ENCODE measurements at regions not wholly inside any gene's neighbourhood (a gene's known extent, or its start where the extent isn't known, plus 50 kb on each side); places are given as distances from the start of the nearest gene placed in this dataset.

DNA sequence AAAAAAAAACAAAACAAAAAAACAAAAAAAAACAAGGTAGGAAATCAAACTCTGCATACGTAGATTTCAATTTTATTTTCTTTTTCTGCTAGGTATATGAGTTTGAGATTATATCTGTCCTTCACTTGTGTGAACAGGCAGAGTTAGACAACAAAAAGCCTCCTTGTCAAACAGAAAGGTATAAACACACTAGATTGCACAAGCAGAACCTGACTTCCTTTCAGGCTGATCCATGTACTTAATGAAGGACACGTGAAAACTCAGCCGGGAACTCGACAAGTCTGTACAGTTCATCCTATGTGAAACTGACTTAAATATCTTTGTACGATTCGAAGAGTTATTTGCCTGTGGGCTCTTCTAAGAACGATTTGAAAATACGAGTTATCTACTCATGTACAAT, 254.1 kb downstream of the ARL4A start:
- no peaks in the 10 kb centered on the region for H3K9me3 ChIP-seq (ENCODE audit: control insufficient read depth in 4 of 4, low read length in 3 of 4)
- H3K9ac ChIP-seq (ENCODE audit: low read depth in 1 of 2, low read length in 2 of 2): no peak overlapping the region
- H3K27me3 ChIP-seq (ENCODE audit: control insufficient read depth in 4 of 4, insufficient read depth in 4 of 4, low read length in 3 of 4): no peaks in the 10 kb centered on the region
- peak overlapping the region; percentile 67 to 68 for H3K27ac ChIP-seq (ENCODE audit: low read depth in 1 of 2, low read length in 2 of 2)
- no peak overlapping the region for H3K4me3 ChIP-seq (ENCODE audit: low read depth in 1 of 3, low read length in 3 of 3)
- TF ChIP-seq GABPA (IDR thresholded peaks at IDR 0.05 in 1 of 2, conservative IDR thresholded peaks at IDR 0.05 in 1 of 2): no peak
- TF ChIP-seq FOXA2 (IDR thresholded peaks at IDR 0.05): peak; percentile 30
- TF ChIP-seq, protein P1, sequence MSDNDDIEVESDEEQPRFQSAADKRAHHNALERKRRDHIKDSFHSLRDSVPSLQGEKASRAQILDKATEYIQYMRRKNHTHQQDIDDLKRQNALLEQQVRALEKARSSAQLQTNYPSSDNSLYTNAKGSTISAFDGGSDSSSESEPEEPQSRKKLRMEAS (IDR thresholded peaks at IDR 0.05): no peak
- TF ChIP-seq, protein P2, sequence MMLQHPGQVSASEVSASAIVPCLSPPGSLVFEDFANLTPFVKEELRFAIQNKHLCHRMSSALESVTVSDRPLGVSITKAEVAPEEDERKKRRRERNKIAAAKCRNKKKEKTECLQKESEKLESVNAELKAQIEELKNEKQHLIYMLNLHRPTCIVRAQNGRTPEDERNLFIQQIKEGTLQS (IDR thresholded peaks at IDR 0.05): no peak
- TF ChIP-seq RAD21 (IDR thresholded peaks at IDR 0.05): peak; percentile 10
- no peak for TF ChIP-seq NR2F2 (IDR thresholded peaks at IDR 0.05)
- peak; percentile 10 to 40 for TF ChIP-seq HNF4A (conservative IDR thresholded peaks at IDR 0.05)
- TF ChIP-seq SP1 (IDR thresholded peaks at IDR 0.05): no peak
- TF ChIP-seq JUND (IDR thresholded peaks at IDR 0.05): peak in 1 of 2 donors; percentile 37
- TF ChIP-seq FOXA1 (IDR thresholded peaks at IDR 0.05): no peak
- no peak for TF ChIP-seq EGR1 (IDR thresholded peaks at IDR 0.05; ENCODE audit: low read depth in 2 of 2)
- peak in 1 of 2 donors; percentile 37 for TF ChIP-seq RXRA (IDR thresholded peaks at IDR 0.05)
- no peak for TF ChIP-seq YY1 (IDR thresholded peaks at IDR 0.05)
- peaks cover 1 to 16% (median 15%) of the 10 kb centered on the region in 4 donors for H3K4me1 ChIP-seq (ENCODE audit: control insufficient read depth in 4 of 4, insufficient read depth in 4 of 4, low read length in 3 of 4)
- DNase-seq (ENCODE audit: low spot score): no peak
- WGBS: 35% methylated on average over 8 of the region's 8 CpGs
- no peaks in the 10 kb centered on the region for H3K36me3 ChIP-seq (ENCODE audit: control insufficient read depth in 4 of 4, insufficient read depth in 3 of 4, low read depth in 1 of 4, low read length in 3 of 4)

DNA sequence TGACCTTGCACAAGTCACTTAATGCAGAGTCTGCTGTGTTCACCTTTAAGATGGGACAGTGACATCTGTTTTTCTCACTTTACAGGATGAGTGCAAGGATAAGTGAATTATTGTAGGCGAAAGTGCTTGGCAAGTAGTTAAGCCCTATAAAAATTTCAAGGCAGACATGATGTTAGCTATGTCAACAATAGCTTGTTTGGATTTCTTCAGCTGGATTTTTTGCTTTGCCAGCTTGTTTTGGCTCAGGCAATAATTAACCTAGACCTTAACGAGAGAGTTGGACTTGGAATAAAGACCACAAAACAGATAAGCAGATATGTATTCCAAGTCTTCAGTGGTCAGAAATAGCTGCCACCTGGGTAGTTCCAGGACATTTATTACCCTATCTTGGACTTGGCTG, 255.2 kb downstream of the ARL4A start:
- Histone ChIP-seq H3K27ac (ENCODE audit: low read depth in 1 of 2, low read length in 2 of 2) (peak overlapping the region; percentile 56 to 60), H3K9ac (ENCODE audit: low read depth in 1 of 2, low read length in 2 of 2) (no peak overlapping the region), H3K36me3 (ENCODE audit: control insufficient read depth in 4 of 4, insufficient read depth in 3 of 4, low read depth in 1 of 4, low read length in 3 of 4) (no peaks in the 10 kb centered on the region), H3K4me1 (ENCODE audit: control insufficient read depth in 4 of 4, insufficient read depth in 4 of 4, low read length in 3 of 4) (peaks cover 1 to 16% (median 15%) of the 10 kb centered on the region in 4 donors), H3K4me3 (ENCODE audit: low read depth in 1 of 3, low read length in 3 of 3) (peak overlapping the region in 1 of 3 donors; percentile 20), H3K27me3 (ENCODE audit: control insufficient read depth in 4 of 4, insufficient read depth in 4 of 4, low read length in 3 of 4) (no peaks in the 10 kb centered on the region), H3K9me3 (ENCODE audit: control insufficient read depth in 4 of 4, low read length in 3 of 4) (no peaks in the 10 kb centered on the region)
- DNase-seq (ENCODE audit: low spot score): no peak
- 20% methylated on average over 2 of the region's 2 CpGs for WGBS
- TF ChIP-seq, protein P3, sequence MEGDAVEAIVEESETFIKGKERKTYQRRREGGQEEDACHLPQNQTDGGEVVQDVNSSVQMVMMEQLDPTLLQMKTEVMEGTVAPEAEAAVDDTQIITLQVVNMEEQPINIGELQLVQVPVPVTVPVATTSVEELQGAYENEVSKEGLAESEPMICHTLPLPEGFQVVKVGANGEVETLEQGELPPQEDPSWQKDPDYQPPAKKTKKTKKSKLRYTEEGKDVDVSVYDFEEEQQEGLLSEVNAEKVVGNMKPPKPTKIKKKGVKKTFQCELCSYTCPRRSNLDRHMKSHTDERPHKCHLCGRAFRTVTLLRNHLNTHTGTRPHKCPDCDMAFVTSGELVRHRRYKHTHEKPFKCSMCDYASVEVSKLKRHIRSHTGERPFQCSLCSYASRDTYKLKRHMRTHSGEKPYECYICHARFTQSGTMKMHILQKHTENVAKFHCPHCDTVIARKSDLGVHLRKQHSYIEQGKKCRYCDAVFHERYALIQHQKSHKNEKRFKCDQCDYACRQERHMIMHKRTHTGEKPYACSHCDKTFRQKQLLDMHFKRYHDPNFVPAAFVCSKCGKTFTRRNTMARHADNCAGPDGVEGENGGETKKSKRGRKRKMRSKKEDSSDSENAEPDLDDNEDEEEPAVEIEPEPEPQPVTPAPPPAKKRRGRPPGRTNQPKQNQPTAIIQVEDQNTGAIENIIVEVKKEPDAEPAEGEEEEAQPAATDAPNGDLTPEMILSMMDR (IDR thresholded peaks at IDR 0.05; ENCODE audit: low read depth, low read length, missing input control): no peak
- TF ChIP-seq GABPA (IDR thresholded peaks at IDR 0.05 in 1 of 2, conservative IDR thresholded peaks at IDR 0.05 in 1 of 2) (no peak), HNF4A (conservative IDR thresholded peaks at IDR 0.05) (peak; percentile 85 to 91), JUND (IDR thresholded peaks at IDR 0.05) (peak; percentile 53 to 57), HNF4G (IDR thresholded peaks at IDR 0.05) (peak; percentile 42), SP1 (IDR thresholded peaks at IDR 0.05) (peak; percentile 76), TAF1 (conservative IDR thresholded peaks at IDR 0.05) (no peak), RAD21 (IDR thresholded peaks at IDR 0.05) (peak; percentile 43 to 48), NR2F2 (IDR thresholded peaks at IDR 0.05) (no peak), EGR1 (IDR thresholded peaks at IDR 0.05; ENCODE audit: low read depth in 2 of 2) (no peak), FOXA1 (IDR thresholded peaks at IDR 0.05) (peak; percentile 63), YY1 (IDR thresholded peaks at IDR 0.05) (peak; percentile 90), FOXA2 (IDR thresholded peaks at IDR 0.05) (peak; percentile 69), RXRA (IDR thresholded peaks at IDR 0.05) (peak; percentile 42 to 61)
- TF ChIP-seq, protein P2 (IDR thresholded peaks at IDR 0.05): no peak
- TF ChIP-seq, protein P4, sequence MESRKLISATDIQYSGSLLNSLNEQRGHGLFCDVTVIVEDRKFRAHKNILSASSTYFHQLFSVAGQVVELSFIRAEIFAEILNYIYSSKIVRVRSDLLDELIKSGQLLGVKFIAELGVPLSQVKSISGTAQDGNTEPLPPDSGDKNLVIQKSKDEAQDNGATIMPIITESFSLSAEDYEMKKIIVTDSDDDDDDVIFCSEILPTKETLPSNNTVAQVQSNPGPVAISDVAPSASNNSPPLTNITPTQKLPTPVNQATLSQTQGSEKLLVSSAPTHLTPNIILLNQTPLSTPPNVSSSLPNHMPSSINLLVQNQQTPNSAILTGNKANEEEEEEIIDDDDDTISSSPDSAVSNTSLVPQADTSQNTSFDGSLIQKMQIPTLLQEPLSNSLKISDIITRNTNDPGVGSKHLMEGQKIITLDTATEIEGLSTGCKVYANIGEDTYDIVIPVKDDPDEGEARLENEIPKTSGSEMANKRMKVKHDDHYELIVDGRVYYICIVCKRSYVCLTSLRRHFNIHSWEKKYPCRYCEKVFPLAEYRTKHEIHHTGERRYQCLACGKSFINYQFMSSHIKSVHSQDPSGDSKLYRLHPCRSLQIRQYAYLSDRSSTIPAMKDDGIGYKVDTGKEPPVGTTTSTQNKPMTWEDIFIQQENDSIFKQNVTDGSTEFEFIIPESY (IDR thresholded peaks at IDR 0.05): peak; percentile 57
- TF ChIP-seq, protein P5, sequence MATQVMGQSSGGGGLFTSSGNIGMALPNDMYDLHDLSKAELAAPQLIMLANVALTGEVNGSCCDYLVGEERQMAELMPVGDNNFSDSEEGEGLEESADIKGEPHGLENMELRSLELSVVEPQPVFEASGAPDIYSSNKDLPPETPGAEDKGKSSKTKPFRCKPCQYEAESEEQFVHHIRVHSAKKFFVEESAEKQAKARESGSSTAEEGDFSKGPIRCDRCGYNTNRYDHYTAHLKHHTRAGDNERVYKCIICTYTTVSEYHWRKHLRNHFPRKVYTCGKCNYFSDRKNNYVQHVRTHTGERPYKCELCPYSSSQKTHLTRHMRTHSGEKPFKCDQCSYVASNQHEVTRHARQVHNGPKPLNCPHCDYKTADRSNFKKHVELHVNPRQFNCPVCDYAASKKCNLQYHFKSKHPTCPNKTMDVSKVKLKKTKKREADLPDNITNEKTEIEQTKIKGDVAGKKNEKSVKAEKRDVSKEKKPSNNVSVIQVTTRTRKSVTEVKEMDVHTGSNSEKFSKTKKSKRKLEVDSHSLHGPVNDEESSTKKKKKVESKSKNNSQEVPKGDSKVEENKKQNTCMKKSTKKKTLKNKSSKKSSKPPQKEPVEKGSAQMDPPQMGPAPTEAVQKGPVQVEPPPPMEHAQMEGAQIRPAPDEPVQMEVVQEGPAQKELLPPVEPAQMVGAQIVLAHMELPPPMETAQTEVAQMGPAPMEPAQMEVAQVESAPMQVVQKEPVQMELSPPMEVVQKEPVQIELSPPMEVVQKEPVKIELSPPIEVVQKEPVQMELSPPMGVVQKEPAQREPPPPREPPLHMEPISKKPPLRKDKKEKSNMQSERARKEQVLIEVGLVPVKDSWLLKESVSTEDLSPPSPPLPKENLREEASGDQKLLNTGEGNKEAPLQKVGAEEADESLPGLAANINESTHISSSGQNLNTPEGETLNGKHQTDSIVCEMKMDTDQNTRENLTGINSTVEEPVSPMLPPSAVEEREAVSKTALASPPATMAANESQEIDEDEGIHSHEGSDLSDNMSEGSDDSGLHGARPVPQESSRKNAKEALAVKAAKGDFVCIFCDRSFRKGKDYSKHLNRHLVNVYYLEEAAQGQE (IDR thresholded peaks at IDR 0.05): no peak
- TF ChIP-seq, protein P1 (IDR thresholded peaks at IDR 0.05): no peak

Measured in liver (tissue), 8 donors.